Limb (tissue), 2 donors: ENCODE measurements at regions not wholly inside any gene's neighbourhood (a gene's known extent, or its start where the extent isn't known, plus 50 kb on each side); places are given as distances from the start of the nearest gene placed in this dataset.
"Not testable (repeated sequence)": the region's sequence is repeated elsewhere in the genome, so short reads cannot be mapped to it uniquely, and the experiment has no call there.

Experiments used
- DNase-seq, 2 donors: peaks; one replicate each; pipeline ENCODE4 v3.0.0-alpha.2; 2016; ENCODE audit errors: extremely low spot score in 2 of 2

GRCh38 chr6:101113468-101114260 lies 232.5 kb upstream of the ASCC3 start:
- no peak for DNase-seq

DNA sequence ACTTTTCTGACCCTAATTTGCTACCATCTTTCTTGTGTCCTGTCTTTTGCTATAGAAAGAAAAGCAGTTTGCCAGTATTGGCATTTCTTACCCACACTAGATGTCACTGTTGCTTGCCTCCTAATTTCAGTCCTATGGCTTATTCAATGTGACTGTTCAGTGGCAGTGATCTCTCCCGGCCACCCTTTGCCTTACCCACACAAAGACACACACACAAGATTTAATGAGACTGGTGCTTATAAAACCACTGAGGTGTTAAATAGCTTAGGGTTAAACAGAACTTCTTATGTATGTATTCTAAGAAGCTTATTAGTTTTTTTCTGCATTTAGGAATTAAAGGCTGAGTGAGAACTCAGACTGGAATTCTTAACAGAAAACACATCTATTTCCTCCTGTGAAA lies 233.6 kb upstream of the ASCC3 start:
- peak in 1 of 2 donors; percentile 70 for DNase-seq

DNA sequence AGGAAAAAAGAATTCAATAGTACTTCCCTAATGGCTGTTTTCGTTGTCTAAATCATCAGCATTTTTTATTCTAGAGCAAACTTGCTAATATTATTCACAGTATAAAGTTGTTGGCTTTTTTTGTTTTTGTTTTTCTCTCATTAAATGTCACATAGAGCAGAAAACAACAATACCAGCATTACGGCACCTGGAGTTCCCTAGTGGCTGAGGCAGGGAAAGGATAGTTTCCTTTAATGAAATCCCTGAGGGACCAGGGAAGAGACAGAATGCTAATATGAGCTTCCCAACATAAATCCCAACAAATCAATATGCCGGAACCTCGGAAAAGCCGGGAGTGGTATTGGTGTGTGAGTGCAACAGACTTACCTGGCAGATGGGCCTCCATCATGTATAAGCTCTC lies 235.2 kb upstream of the ASCC3 start:
- no peak for DNase-seq

- no peak for DNase-seq
Measured at GRCh38 chr6:101117393-101118135, 236.4 kb upstream of the ASCC3 start.

- no peak for DNase-seq
Measured at GRCh38 chr6:101118136-101118396, 236.9 kb upstream of the ASCC3 start.

GRCh38 chr6:101120747-101121146 lies 239.6 kb upstream of the ASCC3 start:
- DNase-seq, result no peak

GRCh38 chr6:101125380-101125971 lies 244.3 kb upstream of the ASCC3 start:
- DNase-seq, result peak in 1 of 2 donors; percentile 8

DNA sequence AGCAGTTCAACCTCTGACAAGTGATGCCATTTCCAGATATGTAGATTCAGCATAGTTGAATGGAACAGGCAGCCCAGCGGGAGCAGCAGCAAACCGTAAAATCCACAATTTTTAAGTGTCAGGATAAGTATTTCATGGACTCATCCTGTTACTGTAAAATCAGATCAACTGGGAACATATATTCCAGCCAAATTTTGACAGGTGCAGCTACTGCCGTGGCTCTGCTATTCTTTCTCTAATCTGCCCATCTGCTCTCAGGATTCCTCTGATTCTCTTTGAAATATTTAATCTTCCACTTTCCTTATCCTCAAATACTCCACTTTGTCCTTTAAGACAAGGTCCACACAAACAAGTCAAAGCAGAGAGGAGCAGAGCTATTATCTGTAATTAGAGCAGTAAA lies 245.4 kb upstream of the ASCC3 start:
- no peak for DNase-seq

- DNase-seq, result no peak
Measured at GRCh38 chr6:101129851-101130250, 248.7 kb upstream of the ASCC3 start.

- peak in 1 of 2 donors; percentile 38 for DNase-seq
Measured at GRCh38 chr6:101146389-101146788, 247.1 kb upstream of the GRIK2 start.

GRCh38 chr6:101150226-101150625 lies 243.3 kb upstream of the GRIK2 start:
- no peak for DNase-seq

DNA sequence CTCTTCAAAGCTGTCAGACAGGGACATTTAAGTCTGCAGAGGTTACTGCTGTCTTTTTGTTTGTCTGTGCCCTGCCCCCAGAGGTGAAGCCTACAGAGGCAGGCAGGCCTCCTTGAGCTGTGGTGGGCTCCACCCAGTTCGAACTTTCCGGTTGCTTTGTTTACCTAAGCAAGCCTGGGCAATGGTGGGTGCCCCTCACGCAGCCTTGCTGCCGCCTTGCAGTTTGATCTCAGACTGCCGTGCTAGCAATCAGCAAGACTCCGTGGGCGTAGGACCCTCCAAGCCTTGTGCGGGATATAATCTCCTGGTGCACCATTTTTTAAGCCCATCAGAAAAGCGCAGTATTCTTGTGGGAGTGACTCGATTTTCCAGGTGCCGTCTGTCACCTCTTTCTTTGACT lies 235.9 kb upstream of the GRIK2 start:
- DNase-seq, result not testable (repeated sequence)

DNA sequence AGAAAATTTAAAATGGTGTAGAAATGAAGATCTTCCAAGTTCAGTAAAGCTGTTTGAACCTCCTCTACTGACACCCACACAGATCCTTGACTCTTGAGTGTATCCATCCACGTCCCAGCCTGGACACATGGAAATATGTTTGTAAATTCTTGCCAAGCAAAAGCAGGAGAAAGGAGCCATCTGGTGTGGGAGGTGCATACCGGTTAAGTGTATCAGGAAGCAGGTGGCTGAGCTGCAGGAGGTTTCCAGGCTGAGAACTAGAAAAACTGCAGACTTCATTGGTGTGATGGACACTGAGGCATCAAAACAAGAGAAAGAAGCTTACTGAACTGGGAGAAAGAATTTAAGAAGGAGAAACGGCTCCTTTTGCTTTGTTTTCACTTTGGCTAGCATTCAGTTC lies 229.9 kb upstream of the GRIK2 start:
- no peak for DNase-seq

- DNase-seq, result no peak
Measured at GRCh38 chr6:101167638-101168037, 225.9 kb upstream of the GRIK2 start.

- DNase-seq, result not testable (repeated sequence)
Measured at GRCh38 chr6:101171049-101171448, 222.5 kb upstream of the GRIK2 start.

DNA sequence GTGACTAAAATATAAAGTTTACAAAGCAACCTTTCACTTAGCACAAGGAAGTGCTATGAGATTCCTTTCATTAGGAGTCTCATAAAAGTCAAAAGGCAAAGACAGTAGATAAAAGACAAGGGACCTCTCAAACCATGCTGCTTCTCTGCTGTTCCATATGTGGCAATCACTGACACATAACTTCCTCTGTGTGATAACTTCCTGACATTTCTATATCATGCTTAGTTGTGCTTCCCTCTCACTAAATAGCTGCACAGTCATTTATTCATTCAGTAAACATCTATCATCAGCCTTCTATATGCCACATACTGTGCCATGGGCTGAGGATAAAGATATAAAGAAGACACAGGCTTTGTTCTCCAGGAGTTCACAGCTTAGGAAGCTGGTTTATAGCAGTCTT lies 214.8 kb upstream of the GRIK2 start:
- no peak for DNase-seq

- no peak for DNase-seq
Measured at GRCh38 chr6:101181006-101181405, 212.5 kb upstream of the GRIK2 start.

GRCh38 chr6:101188285-101188798 lies 205.2 kb upstream of the GRIK2 start:
- DNase-seq, result not testable (repeated sequence)

DNA sequence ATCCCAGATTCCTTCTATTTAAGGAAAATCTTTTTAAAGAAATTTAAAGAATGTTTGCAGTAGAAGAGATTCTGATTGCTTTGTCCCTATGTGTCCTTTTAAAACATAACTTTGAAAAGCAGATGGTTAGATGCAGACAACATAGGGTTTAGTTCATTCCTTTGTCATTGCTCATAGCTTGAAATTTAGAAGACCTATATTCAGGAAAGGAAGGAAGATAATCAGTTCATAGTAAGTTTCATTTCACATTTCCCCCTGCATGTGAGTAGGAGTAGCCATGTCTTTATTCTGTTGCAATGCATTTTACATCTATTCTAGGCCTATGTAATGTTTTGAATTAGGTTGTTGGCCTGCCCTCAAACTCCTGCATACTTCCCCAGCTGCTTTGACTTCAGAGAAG lies 197.9 kb upstream of the GRIK2 start:
- peak in 1 of 2 donors; percentile 24 for DNase-seq

GRCh38 chr6:101199441-101199840 lies 194.1 kb upstream of the GRIK2 start:
- no peak for DNase-seq

GRCh38 chr6:101202867-101203374 lies 190.6 kb upstream of the GRIK2 start:
- DNase-seq, result no peak

DNA sequence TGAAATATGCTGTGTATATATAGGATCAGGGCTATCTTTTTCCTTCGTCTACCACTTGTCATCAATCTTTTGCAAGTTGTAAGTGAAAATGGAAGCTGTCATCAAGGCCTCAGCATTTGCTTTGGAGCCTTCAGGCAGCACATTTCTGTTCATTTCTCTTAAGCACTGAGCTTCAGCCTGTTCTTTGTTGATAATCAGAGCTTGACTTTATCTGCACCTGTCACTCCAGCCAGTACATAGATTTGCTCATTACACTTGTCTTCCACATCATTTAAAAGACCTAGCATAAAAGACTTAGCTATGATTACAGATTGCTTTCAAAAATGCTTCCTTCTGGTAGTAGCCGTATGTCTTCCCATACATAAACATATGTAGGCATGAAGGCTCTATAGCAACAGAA lies 189.8 kb upstream of the GRIK2 start:
- no peak for DNase-seq
